OCI-LY7 (cell line): ENCODE measurements at regions not wholly inside any gene's neighbourhood (a gene's known extent, or its start where the extent isn't known, plus 50 kb on each side); places are given as distances from the start of the nearest gene placed in this dataset.

Experiments
- EZH2phosphoT487 ChIP-seq: fragments of 200-600 bp; sonication (generic); IDR thresholded peaks from 2 replicates; pipeline ENCODE4 v1.6.1; 2018; ENCODE audit warnings: low read depth, borderline replicate concordance, mild to moderate bottlenecking, mixed run types, antibody characterized with exemption, low read length, moderate library complexity, mixed read lengths
- TF ChIP-seq, protein P1 (sequence below): fragments of 200-600 bp; sonication (generic); conservative IDR thresholded peaks from 2 replicates; pipeline ENCODE4 v1.5.1; 2014; ENCODE audit warnings: mild to moderate bottlenecking, antibody characterized with exemption, low read length, moderate library complexity, mixed read lengths

DNA sequence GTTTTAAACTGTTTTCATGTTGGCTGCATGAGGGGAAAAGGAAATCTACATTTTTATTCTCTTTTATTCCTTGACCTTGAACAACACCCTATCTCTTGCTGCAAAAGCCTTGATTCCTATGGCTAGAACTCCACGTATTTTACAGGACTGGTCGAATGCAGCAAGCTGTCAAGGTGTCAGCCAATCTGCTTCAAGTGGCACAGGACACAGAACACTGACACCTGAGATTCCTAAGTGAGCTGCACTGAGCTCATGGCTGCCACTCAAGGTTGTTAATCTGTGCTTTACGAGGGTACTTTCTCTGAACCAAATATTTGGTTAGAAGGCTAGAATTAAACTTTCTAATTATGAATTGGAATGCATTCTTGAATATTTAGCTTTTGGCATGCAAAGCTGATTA is 349.7 kb upstream of the COBL start:
- TF ChIP-seq, protein P1, sequence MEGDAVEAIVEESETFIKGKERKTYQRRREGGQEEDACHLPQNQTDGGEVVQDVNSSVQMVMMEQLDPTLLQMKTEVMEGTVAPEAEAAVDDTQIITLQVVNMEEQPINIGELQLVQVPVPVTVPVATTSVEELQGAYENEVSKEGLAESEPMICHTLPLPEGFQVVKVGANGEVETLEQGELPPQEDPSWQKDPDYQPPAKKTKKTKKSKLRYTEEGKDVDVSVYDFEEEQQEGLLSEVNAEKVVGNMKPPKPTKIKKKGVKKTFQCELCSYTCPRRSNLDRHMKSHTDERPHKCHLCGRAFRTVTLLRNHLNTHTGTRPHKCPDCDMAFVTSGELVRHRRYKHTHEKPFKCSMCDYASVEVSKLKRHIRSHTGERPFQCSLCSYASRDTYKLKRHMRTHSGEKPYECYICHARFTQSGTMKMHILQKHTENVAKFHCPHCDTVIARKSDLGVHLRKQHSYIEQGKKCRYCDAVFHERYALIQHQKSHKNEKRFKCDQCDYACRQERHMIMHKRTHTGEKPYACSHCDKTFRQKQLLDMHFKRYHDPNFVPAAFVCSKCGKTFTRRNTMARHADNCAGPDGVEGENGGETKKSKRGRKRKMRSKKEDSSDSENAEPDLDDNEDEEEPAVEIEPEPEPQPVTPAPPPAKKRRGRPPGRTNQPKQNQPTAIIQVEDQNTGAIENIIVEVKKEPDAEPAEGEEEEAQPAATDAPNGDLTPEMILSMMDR: no peak
- TF ChIP-seq EZH2phosphoT487: no peak
